ENCODE measurements at regions not wholly inside any gene's neighbourhood (a gene's known extent, or its start where the extent isn't known, plus 50 kb on each side); places are given as distances from the start of the nearest gene placed in this dataset.
"Not testable (repeated sequence)": the region's sequence is repeated elsewhere in the genome, so short reads cannot be mapped to it uniquely, and the experiment has no call there.

DNA sequence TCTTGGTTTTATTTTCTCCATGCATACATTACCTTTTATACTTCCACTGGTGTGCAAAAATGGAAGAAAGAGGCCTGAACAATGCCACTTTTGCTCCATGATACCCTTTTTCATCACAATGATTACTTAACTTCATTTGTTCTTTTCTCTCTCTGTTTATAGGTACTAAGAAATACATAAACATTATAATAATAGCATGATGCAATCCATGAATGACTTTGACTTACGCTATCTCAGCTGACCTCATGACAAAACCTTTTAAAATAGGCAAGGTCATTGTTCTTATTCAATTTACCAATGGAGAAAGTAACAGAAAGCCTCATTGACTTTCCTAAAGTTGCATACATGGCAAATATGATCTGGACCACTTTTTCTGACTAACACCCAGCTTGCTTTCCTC, 105.1 kb upstream of the ZEB1 start:
- Histone ChIP-seq H3K9me3 (replicated peaks in 1 of 3) (no peaks in the 10 kb centered on the region), H3K4me3 (no peak overlapping the region), H3K4me1 (replicated peaks in 1 of 2) (no peaks in the 10 kb centered on the region), H3K27ac (no peak overlapping the region), H3K27me3 (no peaks in the 10 kb centered on the region), H3K36me3 (replicated peaks in 1 of 2) (no peaks in the 10 kb centered on the region)
- 82 to 100% (median 92%) methylated on average over 1 of the region's 1 CpG for WGBS, 4 donors
- DNase-seq: no peak
- intact Hi-C loops (cut with DNase I): no loop called here
- TF ChIP-seq POLR2A (IDR thresholded peaks at IDR 0.05): no peak
- TF ChIP-seq, protein P1, sequence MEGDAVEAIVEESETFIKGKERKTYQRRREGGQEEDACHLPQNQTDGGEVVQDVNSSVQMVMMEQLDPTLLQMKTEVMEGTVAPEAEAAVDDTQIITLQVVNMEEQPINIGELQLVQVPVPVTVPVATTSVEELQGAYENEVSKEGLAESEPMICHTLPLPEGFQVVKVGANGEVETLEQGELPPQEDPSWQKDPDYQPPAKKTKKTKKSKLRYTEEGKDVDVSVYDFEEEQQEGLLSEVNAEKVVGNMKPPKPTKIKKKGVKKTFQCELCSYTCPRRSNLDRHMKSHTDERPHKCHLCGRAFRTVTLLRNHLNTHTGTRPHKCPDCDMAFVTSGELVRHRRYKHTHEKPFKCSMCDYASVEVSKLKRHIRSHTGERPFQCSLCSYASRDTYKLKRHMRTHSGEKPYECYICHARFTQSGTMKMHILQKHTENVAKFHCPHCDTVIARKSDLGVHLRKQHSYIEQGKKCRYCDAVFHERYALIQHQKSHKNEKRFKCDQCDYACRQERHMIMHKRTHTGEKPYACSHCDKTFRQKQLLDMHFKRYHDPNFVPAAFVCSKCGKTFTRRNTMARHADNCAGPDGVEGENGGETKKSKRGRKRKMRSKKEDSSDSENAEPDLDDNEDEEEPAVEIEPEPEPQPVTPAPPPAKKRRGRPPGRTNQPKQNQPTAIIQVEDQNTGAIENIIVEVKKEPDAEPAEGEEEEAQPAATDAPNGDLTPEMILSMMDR (IDR thresholded peaks at IDR 0.05): no peak

DNA sequence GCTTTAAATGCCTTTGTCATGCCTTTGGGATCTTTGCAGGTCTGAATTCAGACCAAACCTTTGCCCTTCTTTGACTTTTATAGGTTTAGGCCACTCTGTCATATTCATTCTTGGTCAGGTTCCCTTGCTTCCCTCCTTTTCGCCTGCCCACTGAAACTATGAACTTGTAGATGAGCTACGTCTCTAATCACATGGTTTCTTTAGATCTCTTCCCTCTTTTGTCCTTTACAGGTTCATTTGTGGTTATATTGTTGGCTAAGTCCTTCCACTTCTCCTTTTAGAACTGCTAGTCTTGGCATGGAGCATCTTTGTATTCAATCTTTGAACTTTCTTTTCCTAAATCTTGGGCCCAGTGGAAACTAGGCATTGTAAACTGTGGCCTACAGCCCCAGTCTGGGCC, 104.0 kb upstream of the ZEB1 start:
- Histone ChIP-seq H3K4me3 (no peak overlapping the region), H3K36me3 (replicated peaks in 1 of 2) (no peaks in the 10 kb centered on the region), H3K27ac (no peak overlapping the region), H3K27me3 (no peaks in the 10 kb centered on the region), H3K4me1 (replicated peaks in 1 of 2) (no peaks in the 10 kb centered on the region), H3K9me3 (replicated peaks in 1 of 3) (no peaks in the 10 kb centered on the region)
- 72 to 84% (median 78%) methylated on average over 2 of the region's 2 CpGs for WGBS, 4 donors
- no peak for DNase-seq
- TF ChIP-seq, protein P1 (IDR thresholded peaks at IDR 0.05): no peak
- TF ChIP-seq POLR2A (IDR thresholded peaks at IDR 0.05): no peak
- intact Hi-C loops (cut with DNase I): no loop called here

DNA sequence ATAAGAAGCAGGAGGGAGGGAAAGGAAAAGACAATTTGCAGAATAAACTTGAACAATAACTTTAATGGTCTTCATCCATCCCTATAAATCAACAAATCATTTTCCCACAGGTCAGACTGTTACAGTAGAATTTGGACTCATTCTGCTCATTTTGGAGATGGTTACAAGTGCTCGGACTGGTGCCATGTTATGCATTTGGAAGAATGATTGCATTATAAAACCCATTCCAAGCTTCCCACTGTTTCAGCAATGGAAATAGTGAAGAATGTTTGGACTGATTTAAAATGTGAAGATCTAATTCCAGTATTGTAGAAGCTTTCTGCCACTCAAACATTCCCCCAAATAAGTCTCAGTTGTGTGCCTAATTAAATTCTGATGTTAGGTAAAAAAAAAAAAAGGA, 99.7 kb upstream of the ZEB1 start:
- H3K4me1 ChIP-seq (replicated peaks in 1 of 2): no peaks in the 10 kb centered on the region
- intact Hi-C loops (cut with DNase I): no loop called here
- no peaks in the 10 kb centered on the region for H3K27me3 ChIP-seq
- 66 to 90% (median 87%) methylated on average over 1 of the region's 1 CpG for WGBS, 4 donors
- no peak for DNase-seq
- H3K36me3 ChIP-seq (replicated peaks in 1 of 2): no peaks in the 10 kb centered on the region
- no peak overlapping the region for H3K27ac ChIP-seq
- H3K9me3 ChIP-seq (replicated peaks in 1 of 3): no peaks in the 10 kb centered on the region
- no peak for TF ChIP-seq POLR2A (IDR thresholded peaks at IDR 0.05)
- TF ChIP-seq, protein P1 (IDR thresholded peaks at IDR 0.05): no peak
- H3K4me3 ChIP-seq: no peak overlapping the region

DNA sequence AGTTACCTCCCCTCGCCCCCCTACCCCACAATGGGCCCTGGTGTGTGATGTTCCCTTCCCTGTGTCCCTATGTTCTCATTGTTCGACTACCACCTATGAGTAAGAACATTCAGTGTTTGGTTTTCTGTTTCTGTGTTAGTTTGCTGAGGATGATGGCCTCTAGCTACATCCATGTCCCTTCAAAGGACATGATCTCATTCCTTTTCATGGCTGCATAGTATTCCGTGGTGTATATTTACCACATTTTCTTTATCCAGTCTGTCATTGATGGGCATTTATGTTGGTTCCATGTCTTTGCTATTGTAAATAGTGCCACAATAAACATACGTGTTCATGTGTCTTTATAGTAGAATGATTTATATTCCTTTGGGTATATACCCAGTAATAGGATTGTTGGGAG, 90.2 kb upstream of the ZEB1 start:
- H3K27ac ChIP-seq; H3K4me3 ChIP-seq; H3K27me3 ChIP-seq; H3K9me3 ChIP-seq (replicated peaks in 1 of 3); H3K36me3 ChIP-seq (replicated peaks in 1 of 2); intact Hi-C loops (cut with DNase I); H3K4me1 ChIP-seq (replicated peaks in 1 of 2); DNase-seq: not testable (repeated sequence)
- WGBS, 4 donors: 75 to 82% (median 81%) methylated on average over 4 of the region's 4 CpGs

DNA sequence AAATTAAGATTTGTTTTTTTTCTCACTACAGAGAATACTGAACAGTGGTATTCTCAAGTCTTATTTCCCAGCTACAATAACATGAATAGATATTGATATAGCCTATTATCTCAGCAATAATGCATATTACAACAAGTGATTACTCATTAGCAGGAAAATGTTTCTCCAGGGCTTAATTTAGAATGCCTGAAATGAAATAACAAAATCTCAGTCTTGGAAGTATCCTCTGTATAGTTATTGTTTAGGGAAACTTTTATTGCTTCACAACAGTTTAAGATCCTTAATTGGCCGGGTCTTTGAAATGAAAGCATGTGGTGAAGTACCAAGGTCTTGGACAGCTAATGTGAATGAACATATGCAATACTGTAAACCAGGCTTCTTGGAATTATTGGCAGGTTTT, 79.1 kb upstream of the ZEB1 start:
- DNase-seq: no peak
- Histone ChIP-seq H3K4me3 (no peak overlapping the region), H3K36me3 (replicated peaks in 1 of 2) (no peaks in the 10 kb centered on the region), H3K9me3 (replicated peaks in 1 of 3) (peaks cover 0 to 9% (median 0%) of the 10 kb centered on the region in 3 donors), H3K4me1 (replicated peaks in 1 of 2) (no peaks in the 10 kb centered on the region), H3K27ac (no peak overlapping the region), H3K27me3 (no peaks in the 10 kb centered on the region)
- WGBS, 4 donors: 81 to 97% (median 84%) methylated on average over 1 of the region's 1 CpG
- intact Hi-C loops (cut with DNase I): no loop called here
- TF ChIP-seq POLR2A (IDR thresholded peaks at IDR 0.05): no peak
- TF ChIP-seq, protein P1 (IDR thresholded peaks at IDR 0.05): no peak

All from adrenal gland (tissue), 9 donors.